ENCODE measurements at regions not wholly inside any gene's neighbourhood (a gene's known extent, or its start where the extent isn't known, plus 50 kb on each side); places are given as distances from the start of the nearest gene placed in this dataset.

GRCh38 chr5:103402851-103403250, 144.3 kb downstream of the MACIR start:
- no peak overlapping the region for H2BK120ac ChIP-seq (replicated peaks; ENCODE audit: low read depth, low read length)
- no peak overlapping the region for H3K18ac ChIP-seq (ENCODE audit: extremely low read depth, low read length)
- no peak for FAIRE-seq
- H4K8ac ChIP-seq (ENCODE audit: extremely low read depth, insufficient read depth, low read length), result no peak overlapping the region
- H2BK5ac ChIP-seq (ENCODE audit: low read depth, low read length), result no peak overlapping the region
- H3K23ac ChIP-seq (ENCODE audit: insufficient read length), result no peak overlapping the region
- no peaks in the 10 kb centered on the region for H3K79me2 ChIP-seq (ENCODE audit: control insufficient read depth in 1 of 2, insufficient read depth in 2 of 2, low read length in 2 of 2)
- no peak overlapping the region for H2AK5ac ChIP-seq (ENCODE audit: low read depth, low read length)
- H3K9me3 ChIP-seq (ENCODE audit: insufficient read depth in 2 of 2, low read depth in 1 of 2, low read length in 1 of 2), result no peaks in the 10 kb centered on the region
- H3K4me1 ChIP-seq (replicated peaks in 1 of 4; ENCODE audit: control insufficient read depth in 3 of 4, insufficient read depth in 4 of 4, low read length in 3 of 4), result no peaks in the 10 kb centered on the region
- no peak for DNase-seq (ENCODE audit: low read depth in 1 of 2, low spot score in 2 of 2)
- no peak overlapping the region for H3K4me2 ChIP-seq (ENCODE audit: insufficient read depth in 1 of 2, low read depth in 2 of 2, low read length in 2 of 2)
- POLR2A ChIA-PET (ENCODE audit: partially characterized antibody), result no interaction called here
- no peak overlapping the region for H3K56ac ChIP-seq (replicated peaks; ENCODE audit: insufficient read length, low read depth, low read length)
- no peak overlapping the region for H3K27ac ChIP-seq (ENCODE audit: low read depth, low read length)
- H4K5ac ChIP-seq (ENCODE audit: insufficient read length, low read depth, low read length), result no peak overlapping the region
- H3K4ac ChIP-seq (replicated peaks; ENCODE audit: insufficient read length, low read depth, low read length), result no peak overlapping the region
- no peak overlapping the region for H2BK20ac ChIP-seq (ENCODE audit: low read length)
- H3K79me1 ChIP-seq (ENCODE audit: low read depth, low read length), result no peaks in the 10 kb centered on the region
- no peaks in the 10 kb centered on the region for H3K36me3 ChIP-seq (ENCODE audit: control insufficient read depth in 2 of 4, insufficient read depth in 4 of 4, low read length in 3 of 4)
- H2AFZ ChIP-seq (ENCODE audit: low read length), result no peak overlapping the region
- no peak overlapping the region for H3K14ac ChIP-seq (ENCODE audit: insufficient read length)
- CTCF ChIA-PET (ENCODE audit: partially characterized antibody), result interaction anchor here (1.2 to 3.6 kb wide), 2 partner anchors 9 to 28 kb away, joined by 3 to 18 read pairs; no protein-coding TSS in a partner anchor
- no peak overlapping the region for H2BK12ac ChIP-seq (ENCODE audit: low read depth, low read length)
- H3K27me3 ChIP-seq (replicated peaks in 1 of 4; ENCODE audit: control insufficient read depth in 3 of 4, extremely low read depth in 1 of 4, insufficient read depth in 3 of 4, low read length in 3 of 4), result no peaks in the 10 kb centered on the region
- H4K20me1 ChIP-seq (replicated peaks in 1 of 2; ENCODE audit: control insufficient read depth in 1 of 2, insufficient read depth in 2 of 2, low read length in 2 of 2), result no peaks in the 10 kb centered on the region
- no peak overlapping the region for H2BK15ac ChIP-seq (ENCODE audit: low read length)
- no peak overlapping the region for H4K91ac ChIP-seq (replicated peaks; ENCODE audit: insufficient read length, low read length)
- no peak overlapping the region for H3K9ac ChIP-seq (replicated peaks in 1 of 4; ENCODE audit: extremely low read depth in 1 of 4, low read depth in 3 of 4, low read length in 3 of 4)
- no peak overlapping the region for H3K4me3 ChIP-seq (ENCODE audit: extremely low read depth in 1 of 4, insufficient read depth in 2 of 4, low read depth in 3 of 4, low read length in 4 of 4)
- no peak for TF ChIP-seq RNF2 (IDR thresholded peaks at IDR 0.05; ENCODE audit: borderline replicate concordance, low read depth, low read length, missing control alignments, poor library complexity, severe bottlenecking)
- no peak for TF ChIP-seq CTBP2 (IDR thresholded peaks at IDR 0.05; ENCODE audit: borderline replicate concordance, insufficient read depth, insufficient read length, low read length)
- no peak for TF ChIP-seq SIRT6 (IDR thresholded peaks at IDR 0.05; ENCODE audit: low read length)
- no peak for TF ChIP-seq POLR2A (IDR thresholded peaks at IDR 0.05; ENCODE audit: control extremely low read depth in 1 of 2, low read depth in 2 of 2, low read length in 2 of 2)
- TF ChIP-seq, protein P1, sequence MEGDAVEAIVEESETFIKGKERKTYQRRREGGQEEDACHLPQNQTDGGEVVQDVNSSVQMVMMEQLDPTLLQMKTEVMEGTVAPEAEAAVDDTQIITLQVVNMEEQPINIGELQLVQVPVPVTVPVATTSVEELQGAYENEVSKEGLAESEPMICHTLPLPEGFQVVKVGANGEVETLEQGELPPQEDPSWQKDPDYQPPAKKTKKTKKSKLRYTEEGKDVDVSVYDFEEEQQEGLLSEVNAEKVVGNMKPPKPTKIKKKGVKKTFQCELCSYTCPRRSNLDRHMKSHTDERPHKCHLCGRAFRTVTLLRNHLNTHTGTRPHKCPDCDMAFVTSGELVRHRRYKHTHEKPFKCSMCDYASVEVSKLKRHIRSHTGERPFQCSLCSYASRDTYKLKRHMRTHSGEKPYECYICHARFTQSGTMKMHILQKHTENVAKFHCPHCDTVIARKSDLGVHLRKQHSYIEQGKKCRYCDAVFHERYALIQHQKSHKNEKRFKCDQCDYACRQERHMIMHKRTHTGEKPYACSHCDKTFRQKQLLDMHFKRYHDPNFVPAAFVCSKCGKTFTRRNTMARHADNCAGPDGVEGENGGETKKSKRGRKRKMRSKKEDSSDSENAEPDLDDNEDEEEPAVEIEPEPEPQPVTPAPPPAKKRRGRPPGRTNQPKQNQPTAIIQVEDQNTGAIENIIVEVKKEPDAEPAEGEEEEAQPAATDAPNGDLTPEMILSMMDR (IDR thresholded peaks at IDR 0.05; ENCODE audit: control extremely low read depth in 1 of 3, insufficient read depth in 1 of 3, low read depth in 1 of 3, low read length in 3 of 3), result no peak
- no peak for TF ChIP-seq EGR1 (IDR thresholded peaks at IDR 0.05; ENCODE audit: borderline replicate concordance, low read depth, low read length)
- TF ChIP-seq TCF12 (IDR thresholded peaks at IDR 0.05; ENCODE audit: low read depth, low read length), result no peak
- TF ChIP-seq SRF (IDR thresholded peaks at IDR 0.05; ENCODE audit: low read depth, low read length), result no peak
- TF ChIP-seq NANOG (IDR thresholded peaks at IDR 0.05; ENCODE audit: insufficient read depth, low read depth, low read length, poor library complexity, severe bottlenecking), result no peak
- TF ChIP-seq BACH1 (IDR thresholded peaks at IDR 0.05; ENCODE audit: low read length), result no peak
- no peak for TF ChIP-seq CREB1 (IDR thresholded peaks at IDR 0.05)
- TF ChIP-seq, protein P2, sequence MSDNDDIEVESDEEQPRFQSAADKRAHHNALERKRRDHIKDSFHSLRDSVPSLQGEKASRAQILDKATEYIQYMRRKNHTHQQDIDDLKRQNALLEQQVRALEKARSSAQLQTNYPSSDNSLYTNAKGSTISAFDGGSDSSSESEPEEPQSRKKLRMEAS (IDR thresholded peaks at IDR 0.05), result no peak
- TF ChIP-seq JUND (IDR thresholded peaks at IDR 0.05; ENCODE audit: low read length), result no peak
- no peaks in the 10 kb centered on the region; the same call in 1 of the 2 replicates for H3K23me2 ChIP-seq (ENCODE audit: low read depth, low read length)
- WGBS, 2 experiments (ENCODE audit: extremely low coverage in 1 of 2, insufficient coverage in 1 of 2, insufficient read length in 1 of 2, insufficient replicate concordance in 2 of 2, low coverage in 1 of 2, low lambda C conversion rate in 2 of 2, missing lambda C conversion rate in 1 of 2), result 87% methylated on average over 4 of the region's 4 CpGs; no CpG with 5 or more reads in 1 of the 2 experiments
